ENCODE measurements at regions not wholly inside any gene's neighbourhood (a gene's known extent, or its start where the extent isn't known, plus 50 kb on each side); places are given as distances from the start of the nearest gene placed in this dataset.

- TF ChIP-seq EZH2 (IDR thresholded peaks at IDR 0.05; ENCODE audit: low read length, unreplicated experiment) (no peak), CTCF (conservative IDR thresholded peaks at IDR 0.05; ENCODE audit: low read depth, low read length) (no peak)
These were observed 491.3 kb downstream of the GLRX3 start for GRCh38 chr10:130627346-130628045.
